ENCODE measurements at regions not wholly inside any gene's neighbourhood (a gene's known extent, or its start where the extent isn't known, plus 50 kb on each side); places are given as distances from the start of the nearest gene placed in this dataset.

GRCh38 chr11:79937676-79938334, 497.0 kb upstream of the TENM4 start:
- no peaks in the 10 kb centered on the region for H3K36me3 ChIP-seq (ENCODE audit: control insufficient read depth in 2 of 2, extremely low read depth in 1 of 2, insufficient read depth in 2 of 2, low read length in 2 of 2)
- FAIRE-seq: no peak
- no peak overlapping the region for H3K27ac ChIP-seq (ENCODE audit: insufficient read depth, low read depth, low read length)
- intact Hi-C loops (cut with micrococcal nuclease) (no loop called here), dilution Hi-C loops (cut with MboI; ENCODE audit: extremely low pct_ligation_motif_present, low sequenced_read_pairs) (no loop called here)
- no peak for DNase-seq (ENCODE audit: low read depth, low spot score)
- H3K27me3 ChIP-seq (ENCODE audit: control insufficient read depth in 2 of 2, insufficient read depth in 2 of 2, low read length in 2 of 2): no peaks in the 10 kb centered on the region
- H3K79me2 ChIP-seq (ENCODE audit: control insufficient read depth, insufficient read depth, low read length): no peaks in the 10 kb centered on the region
- H3K4me3 ChIP-seq (replicated peaks in 1 of 3; ENCODE audit: insufficient read depth in 1 of 3, low read depth in 1 of 3, low read length in 3 of 3): no peak overlapping the region
- no peaks in the 10 kb centered on the region for H4K20me1 ChIP-seq (replicated peaks; ENCODE audit: control insufficient read depth, extremely low read depth, insufficient read depth, low read length)
- H3K4me2 ChIP-seq (ENCODE audit: insufficient read depth, low read length): no peak overlapping the region
- CTCF ChIA-PET: no interaction called here
- no peak overlapping the region for H3K9ac ChIP-seq (replicated peaks; ENCODE audit: extremely low read depth, insufficient read depth, low read length)
- no TSS peak for BruUV-seq (replicated peaks)
- TF ChIP-seq FOS (IDR thresholded peaks at IDR 0.05; ENCODE audit: borderline replicate concordance, insufficient read depth, low read length): no peak
- no peak for TF ChIP-seq POLR2AphosphoS5 (IDR thresholded peaks at IDR 0.05; ENCODE audit: insufficient read depth, low read depth, low read length)
- no peak for TF ChIP-seq EZH2 (IDR thresholded peaks at IDR 0.05; ENCODE audit: borderline replicate concordance, low read depth, low read length, severe bottlenecking)
- no peak for TF ChIP-seq MAX (IDR thresholded peaks at IDR 0.05; ENCODE audit: insufficient read depth, insufficient read length)
- TF ChIP-seq POLR2A (IDR thresholded peaks at IDR 0.05; ENCODE audit: low read depth, low read length): no peak
- POLR2A ChIA-PET: no interaction called here
- H3K4me1 ChIP-seq (ENCODE audit: control insufficient read depth, extremely low read depth, insufficient read depth, low read length): no peaks in the 10 kb centered on the region
- no peaks in the 10 kb centered on the region for H3K9me1 ChIP-seq (replicated peaks; ENCODE audit: control insufficient read depth, extremely low read depth, insufficient read depth, low read length)
- peaks cover 2% of the 10 kb centered on the region for H3K9me3 ChIP-seq (replicated peaks; ENCODE audit: control insufficient read depth, insufficient read depth, low read length)
- no peak overlapping the region for H2AFZ ChIP-seq (ENCODE audit: low read depth, low read length)

- Histone ChIP-seq H3K9ac (replicated peaks; ENCODE audit: extremely low read depth, insufficient read depth, low read length) (no peak overlapping the region), H3K36me3 (ENCODE audit: control insufficient read depth in 2 of 2, extremely low read depth in 1 of 2, insufficient read depth in 2 of 2, low read length in 2 of 2) (no peaks in the 10 kb centered on the region), H3K4me2 (ENCODE audit: insufficient read depth, low read length) (no peak overlapping the region), H3K79me2 (ENCODE audit: control insufficient read depth, insufficient read depth, low read length) (no peaks in the 10 kb centered on the region), H3K9me3 (replicated peaks; ENCODE audit: control insufficient read depth, insufficient read depth, low read length) (peaks cover 2% of the 10 kb centered on the region), H3K27ac (ENCODE audit: insufficient read depth, low read depth, low read length) (no peak overlapping the region), H3K27me3 (ENCODE audit: control insufficient read depth in 2 of 2, insufficient read depth in 2 of 2, low read length in 2 of 2) (no peaks in the 10 kb centered on the region), H2AFZ (ENCODE audit: low read depth, low read length) (no peak overlapping the region), H3K4me3 (replicated peaks in 1 of 3; ENCODE audit: insufficient read depth in 1 of 3, low read depth in 1 of 3, low read length in 3 of 3) (no peak overlapping the region), H4K20me1 (replicated peaks; ENCODE audit: control insufficient read depth, extremely low read depth, insufficient read depth, low read length) (no peaks in the 10 kb centered on the region), H3K4me1 (ENCODE audit: control insufficient read depth, extremely low read depth, insufficient read depth, low read length) (no peaks in the 10 kb centered on the region), H3K9me1 (replicated peaks; ENCODE audit: control insufficient read depth, extremely low read depth, insufficient read depth, low read length) (no peaks in the 10 kb centered on the region)
- CTCF ChIA-PET: no interaction called here
- intact Hi-C loops (cut with micrococcal nuclease) (no loop called here), dilution Hi-C loops (cut with MboI; ENCODE audit: extremely low pct_ligation_motif_present, low sequenced_read_pairs) (no loop called here)
- no TSS peak for BruUV-seq (replicated peaks)
- no peak for DNase-seq (ENCODE audit: low read depth, low spot score)
- FAIRE-seq: no peak
- no peak for TF ChIP-seq GATA2 (IDR thresholded peaks at IDR 0.05; ENCODE audit: insufficient read depth, insufficient read length, low read depth, low read length)
- no peak for TF ChIP-seq POLR2AphosphoS5 (IDR thresholded peaks at IDR 0.05; ENCODE audit: insufficient read depth, low read depth, low read length)
- no peak for TF ChIP-seq MAX (IDR thresholded peaks at IDR 0.05; ENCODE audit: insufficient read depth, insufficient read length)
- TF ChIP-seq MYC (IDR thresholded peaks at IDR 0.05; ENCODE audit: low read depth, low read length): no peak
- no peak for TF ChIP-seq POLR2A (IDR thresholded peaks at IDR 0.05; ENCODE audit: low read depth, low read length)
- no peak for TF ChIP-seq JUN (IDR thresholded peaks at IDR 0.05; ENCODE audit: borderline replicate concordance, insufficient read depth, insufficient read length, low read depth)
- no peak for TF ChIP-seq CTCF (IDR thresholded peaks at IDR 0.05; ENCODE audit: extremely low read depth in 1 of 2, insufficient read depth in 1 of 2, low read depth in 1 of 2, low read length in 2 of 2)
- TF ChIP-seq EZH2 (IDR thresholded peaks at IDR 0.05; ENCODE audit: borderline replicate concordance, low read depth, low read length, severe bottlenecking): no peak
- TF ChIP-seq FOS (IDR thresholded peaks at IDR 0.05; ENCODE audit: borderline replicate concordance, insufficient read depth, low read length): no peak
- POLR2A ChIA-PET: no interaction called here
These were observed 491.8 kb upstream of the TENM4 start for GRCh38 chr11:79932612-79933011.
